HCT116 (cell line): ENCODE measurements at regions not wholly inside any gene's neighbourhood (a gene's known extent, or its start where the extent isn't known, plus 50 kb on each side); places are given as distances from the start of the nearest gene placed in this dataset.

Experiments
- ATAC-seq: fragments of 200-7000 bp; cut with Tn5 transposase; 2 replicates; pipeline ENCODE4 v1.9.1; 2020; ENCODE audit warnings: mild to moderate bottlenecking, moderate library complexity
- BruUV-seq: library from RNA; stranded (reverse); fragments of 400-500 nt; replicated peaks from 2 replicates; lab custom pipeline; 2021; lab: Mats Ljungman, UMichigan
- CTCF ChIA-PET: fragments of 300-600 bp; sonication (Branson Sonifier 250); formaldehyde crosslinking; loops from one replicate; lab custom pipeline; 2021; ENCODE audit warnings: antibody characterized with exemption; lab: Charles Lee
- POLR2A ChIA-PET: fragments of 300-600, 350-600 bp; sonication (Branson Sonifier 250); formaldehyde crosslinking; loops from one replicate; lab custom pipeline; 2021; ENCODE audit warnings: antibody characterized with exemption; lab: Charles Lee
- RAD21 ChIA-PET, 2 experiments: fragments of 300-600 bp; sonication (Branson Sonifier 250); formaldehyde crosslinking; loops; one replicate each; lab custom pipeline; 2023; ENCODE audit warnings: low total read pairs in 2 of 2; ENCODE audit not compliant: uncharacterized antibody in 2 of 2, unreplicated experiment in 2 of 2, low non-redundant PET in 1 of 2; lab: Charles Lee
- DNase-seq: peaks from one replicate; pipeline ENCODE4 v3.0.0-alpha.2; 2010; ENCODE audit warnings: low read depth, low spot score
- H2AFZ ChIP-seq: fragments of 200-600 bp; shearing (Covaris generic), sonication (generic); 2 replicates; pipeline ENCODE4 v1.6.1; 2017; ENCODE audit warnings: low read depth, mixed run types, mixed read lengths, antibody characterized with exemption, low read length; ENCODE audit not compliant: poor library complexity, severe bottlenecking
- H3K27ac ChIP-seq: 2 replicates; pipeline ENCODE4 v1.5.1; 2012; ENCODE audit warnings: low read depth, low read length
- H3K27me3 ChIP-seq: fragments of 200-600 bp; sonication (generic); 2 replicates; pipeline ENCODE4 v1.6.1; 2016; ENCODE audit warnings: mixed run types, low read length, mixed read lengths; ENCODE audit not compliant: insufficient read depth
- H3K36me3 ChIP-seq, 2 experiments: fragments of 200-500 bp in 1 of 2; fragments of 200-600 bp in 1 of 2; sonication (Bioruptor generic) in 1 of 2; sonication (generic) in 1 of 2; 2 replicates each; pipeline versions ENCODE4 v1.5.1 to v1.6.1; 2014 to 2016; ENCODE audit warnings: low read length in 2 of 2, inconsistent platforms in 1 of 2, mixed read lengths in 1 of 2, mixed run types in 1 of 2; ENCODE audit not compliant: insufficient read depth in 2 of 2, control insufficient read depth in 1 of 2
- H3K4me1 ChIP-seq, 2 experiments: fragments of 200-600 bp in 1 of 2; sonication (generic) in 1 of 2; 2 replicates each; pipeline versions ENCODE4 v1.5.1 to v1.6.1; 2012 to 2017; ENCODE audit warnings: low read length in 2 of 2, inconsistent platforms in 1 of 2, mild to moderate bottlenecking in 1 of 2, mixed read lengths in 1 of 2, mixed run types in 1 of 2, moderate library complexity in 1 of 2; ENCODE audit not compliant: insufficient read depth in 2 of 2, control insufficient read depth in 1 of 2
- H3K4me2 ChIP-seq: fragments of 200-600 bp; sonication (generic); 2 replicates; pipeline ENCODE4 v1.6.1; 2017; ENCODE audit warnings: mixed run types, low read length, mixed read lengths
- H3K4me3 ChIP-seq, 2 experiments: fragments of 200-600 bp in 1 of 2; sonication (generic) in 1 of 2; replicated peaks in 1 of 2; 2 replicates each; pipeline ENCODE4 v1.5.1; 2011 to 2016; ENCODE audit warnings: low read length in 2 of 2, control low read depth in 1 of 2, low read depth in 1 of 2, mild to moderate bottlenecking in 1 of 2, mixed read lengths in 1 of 2, mixed run types in 1 of 2
- H3K79me2 ChIP-seq: fragments of 200-600 bp; sonication (generic); 2 replicates; pipeline ENCODE4 v1.6.1; 2017; ENCODE audit warnings: mild to moderate bottlenecking, mixed run types, low read length, moderate library complexity, mixed read lengths; ENCODE audit not compliant: insufficient read depth
- H3K9ac ChIP-seq: fragments of 200-600 bp; sonication (generic); 2 replicates; pipeline ENCODE4 v1.6.1; 2016; ENCODE audit warnings: low read length, mixed read lengths
- H3K9me2 ChIP-seq: fragments of 200-600 bp; sonication (generic), shearing (Covaris generic); 2 replicates; pipeline ENCODE4 v1.6.1; 2017; ENCODE audit warnings: mixed run types, mild to moderate bottlenecking, moderate library complexity; ENCODE audit not compliant: insufficient read depth
- H3K9me3 ChIP-seq, 2 experiments: fragments of 200-500 bp in 1 of 2; fragments of 200-600 bp in 1 of 2; sonication (Bioruptor generic) in 1 of 2; sonication (generic) in 1 of 2; 2 replicates each; pipeline ENCODE4 v1.6.1; 2014 to 2017; ENCODE audit warnings: low read length in 2 of 2, mixed read lengths in 2 of 2, inconsistent platforms in 1 of 2, low read depth in 1 of 2, mild to moderate bottlenecking in 1 of 2, mixed run types in 1 of 2, moderate library complexity in 1 of 2; ENCODE audit not compliant: control insufficient read depth in 1 of 2, insufficient read depth in 1 of 2
- H4K20me1 ChIP-seq: fragments of 200-600 bp; sonication (generic), shearing (Covaris generic); 2 replicates; pipeline ENCODE4 v1.6.1; 2017; ENCODE audit warnings: mixed run types, mild to moderate bottlenecking, moderate library complexity; ENCODE audit not compliant: insufficient read depth
- ELF1 ChIP-seq: IDR thresholded peaks from 2 replicates; pipeline ENCODE4 v1.6.1; 2012; ENCODE audit warnings: low read depth, borderline replicate concordance
- EZH2 ChIP-seq: fragments of 200-600 bp; sonication (generic); IDR thresholded peaks from 2 replicates; pipeline ENCODE4 v1.6.1; 2017; ENCODE audit warnings: antibody characterized with exemption, mixed run types
- POLR2A ChIP-seq: IDR thresholded peaks from 2 replicates; pipeline ENCODE4 v1.7.0; 2011; ENCODE audit warnings: borderline replicate concordance; ENCODE audit not compliant: insufficient read depth, insufficient read length; ENCODE audit errors: extremely low read depth
- POLR2AphosphoS5 ChIP-seq: IDR thresholded peaks from 2 replicates; pipeline ENCODE4 v1.6.1; 2011; ENCODE audit warnings: mild to moderate bottlenecking, low read depth, low read length, moderate library complexity
- SIN3A ChIP-seq: IDR thresholded peaks from 2 replicates; pipeline ENCODE4 v1.6.1; 2012; ENCODE audit warnings: low read depth
- YY1 ChIP-seq: IDR thresholded peaks from 2 replicates; pipeline ENCODE4 v1.6.1; 2011; ENCODE audit warnings: low read length, low read depth, moderate library complexity, mild to moderate bottlenecking; ENCODE audit not compliant: insufficient replicate concordance; ENCODE audit errors: extremely low read depth
- intact Hi-C: fragments of 100-400 bp; cut with micrococcal nuclease; formaldehyde crosslinking; loops from 2 replicates; pipeline ENCODE4 v1.10.0; 2022

- Histone ChIP-seq H2AFZ (no peak overlapping the region), H3K9ac (no peak overlapping the region), H3K4me2 (no peak overlapping the region), H4K20me1 (no peaks in the 10 kb centered on the region), H3K9me3 (no peaks in the 10 kb centered on the region), H3K9me2 (no peaks in the 10 kb centered on the region), H3K27ac (no peak overlapping the region), H3K79me2 (no peaks in the 10 kb centered on the region), H3K36me3 (no peaks in the 10 kb centered on the region), H3K4me1 (no peaks in the 10 kb centered on the region), H3K27me3 (peaks cover 58% of the 10 kb centered on the region), H3K4me3 (no peak overlapping the region)
- intact Hi-C loops = no loop called here
- TF ChIP-seq POLR2A = no peak
- TF ChIP-seq ELF1 = no peak
- DNase-seq = no peak
- no TSS peak for BruUV-seq
- no peak for ATAC-seq
- ChIA-PET POLR2A (no interaction called here), RAD21 (no interaction called here), CTCF (no interaction called here)
Observed at GRCh38 chr13:39864221-39864620, 208.8 kb downstream of the COG6 start.

GRCh38 chr13:39866722-39867121 lies 211.3 kb downstream of the COG6 start:
- Histone ChIP-seq H3K4me3 (no peak overlapping the region), H2AFZ (no peak overlapping the region), H3K9me3 (no peaks in the 10 kb centered on the region), H3K27me3 (peaks cover 48% of the 10 kb centered on the region), H3K27ac (no peak overlapping the region), H3K4me1 (no peaks in the 10 kb centered on the region), H3K4me2 (no peak overlapping the region), H3K9ac (no peak overlapping the region), H3K36me3 (no peaks in the 10 kb centered on the region), H3K9me2 (no peaks in the 10 kb centered on the region), H3K79me2 (no peaks in the 10 kb centered on the region), H4K20me1 (no peaks in the 10 kb centered on the region)
- RAD21 ChIA-PET = no interaction called here
- BruUV-seq = no TSS peak
- CTCF ChIA-PET = no interaction called here
- ATAC-seq = no peak
- no peak for TF ChIP-seq EZH2
- no peak for TF ChIP-seq POLR2AphosphoS5
- TF ChIP-seq SIN3A = no peak
- TF ChIP-seq YY1 = no peak
- intact Hi-C loops = no loop called here
- DNase-seq = no peak
- POLR2A ChIA-PET = no interaction called here
